ENCODE measurements at regions not wholly inside any gene's neighbourhood (a gene's known extent, or its start where the extent isn't known, plus 50 kb on each side); places are given as distances from the start of the nearest gene placed in this dataset.
"Not testable (repeated sequence)": the region's sequence is repeated elsewhere in the genome, so short reads cannot be mapped to it uniquely, and the experiment has no call there.

GRCh38 chr5:89523867-89524266 lies 640.9 kb upstream of the MEF2C start:
- intact Hi-C loops (cut with DNase I); DNase-seq (ENCODE audit: missing footprints); ATAC-seq: not testable (repeated sequence)

GRCh38 chr5:89520771-89521170 lies 637.8 kb upstream of the MEF2C start:
- no peak for DNase-seq (ENCODE audit: missing footprints)
- no peak for ATAC-seq

GRCh38 chr5:89513299-89514044 lies 630.5 kb upstream of the MEF2C start:
- intact Hi-C loops (cut with DNase I), result no loop called here
- DNase-seq (ENCODE audit: missing footprints) (no peak), ATAC-seq (no peak)

More at GRCh38 chr5:89520771-89521170, 637.8 kb upstream of the MEF2C start:
- intact Hi-C loops (cut with DNase I), result no loop called here

- DNase-seq (ENCODE audit: missing footprints), result no peak
- intact Hi-C loops (cut with DNase I), result no loop called here
- no peak for ATAC-seq
These were observed 621.1 kb upstream of the MEF2C start for GRCh38 chr5:89504051-89504450.

GRCh38 chr5:89499787-89500186 lies 616.8 kb upstream of the MEF2C start:
- DNase-seq (ENCODE audit: missing footprints) (no peak), ATAC-seq (no peak)
- intact Hi-C loops (cut with DNase I), result no loop called here

GRCh38 chr5:89498699-89499098 lies 615.7 kb upstream of the MEF2C start:
- intact Hi-C loops (cut with DNase I), result no loop called here
- ATAC-seq (no peak), DNase-seq (ENCODE audit: missing footprints) (no peak)

GRCh38 chr5:89493414-89493813 lies 610.4 kb upstream of the MEF2C start:
- ATAC-seq, result no peak
- no peak for DNase-seq (ENCODE audit: missing footprints)
- intact Hi-C loops (cut with DNase I), result no loop called here

GRCh38 chr5:89484962-89485361 lies 602.0 kb upstream of the MEF2C start:
- DNase-seq (ENCODE audit: missing footprints) (no peak), ATAC-seq (no peak)
- intact Hi-C loops (cut with DNase I), result no loop called here

- intact Hi-C loops (cut with DNase I), result no loop called here
- DNase-seq (ENCODE audit: missing footprints) (no peak), ATAC-seq (no peak)
These were observed 597.5 kb upstream of the MEF2C start for GRCh38 chr5:89480406-89481007.

- DNase-seq (ENCODE audit: missing footprints), result no peak
- no peak for ATAC-seq
- intact Hi-C loops (cut with DNase I), result no loop called here
These were observed 595.9 kb upstream of the MEF2C start for GRCh38 chr5:89478851-89479250.

- ATAC-seq (no peak), DNase-seq (ENCODE audit: missing footprints) (no peak)
- intact Hi-C loops (cut with DNase I), result no loop called here
These were observed 590.2 kb upstream of the MEF2C start for GRCh38 chr5:89473196-89473595.

GRCh38 chr5:89471541-89471940 lies 588.6 kb upstream of the MEF2C start:
- no peak for ATAC-seq
- no peak for DNase-seq (ENCODE audit: missing footprints)
- intact Hi-C loops (cut with DNase I), result no loop called here

- intact Hi-C loops (cut with DNase I), result no loop called here
These were observed 588.1 kb upstream of the MEF2C start for GRCh38 chr5:89471115-89471514.

GRCh38 chr5:89470658-89471057 lies 587.7 kb upstream of the MEF2C start:
- DNase-seq (ENCODE audit: missing footprints), result no peak
- intact Hi-C loops (cut with DNase I), result no loop called here
- ATAC-seq, result no peak

More at GRCh38 chr5:89471115-89471514, 588.1 kb upstream of the MEF2C start:
- no peak for ATAC-seq
- DNase-seq (ENCODE audit: missing footprints), result no peak

GRCh38 chr5:89458332-89458656 lies 575.3 kb upstream of the MEF2C start:
- no peak for ATAC-seq
- no peak for DNase-seq (ENCODE audit: missing footprints)
- intact Hi-C loops (cut with DNase I), result loop anchor here (5.0 kb wide), 1 partner anchor 576 kb away; the partner anchor contains the start of gene MEF2C

- peak; percentile 97 for ATAC-seq
- DNase-seq (ENCODE audit: missing footprints), result no peak
- intact Hi-C loops (cut with DNase I), result loop anchor here (5.0 kb wide), 1 partner anchor 575 kb away; the partner anchor contains the start of gene MEF2C
These were observed 574.7 kb upstream of the MEF2C start for GRCh38 chr5:89457411-89458331.

GRCh38 chr5:89452081-89452480 lies 569.1 kb upstream of the MEF2C start:
- DNase-seq (ENCODE audit: missing footprints), result no peak
- no peak for ATAC-seq
- intact Hi-C loops (cut with DNase I), result no loop called here

GRCh38 chr5:89451263-89451662 lies 568.3 kb upstream of the MEF2C start:
- intact Hi-C loops (cut with DNase I), result no loop called here
- ATAC-seq, result no peak

GRCh38 chr5:89450149-89450538 lies 567.2 kb upstream of the MEF2C start:
- intact Hi-C loops (cut with DNase I), result no loop called here
- ATAC-seq (no peak), DNase-seq (ENCODE audit: missing footprints) (no peak)

More at GRCh38 chr5:89451263-89451662, 568.3 kb upstream of the MEF2C start:
- DNase-seq (ENCODE audit: missing footprints), result no peak

Measured in Right ventricle myocardium inferior (tissue), 1 donor.